ENCODE measurements at regions not wholly inside any gene's neighbourhood (a gene's known extent, or its start where the extent isn't known, plus 50 kb on each side); places are given as distances from the start of the nearest gene placed in this dataset.

DNA sequence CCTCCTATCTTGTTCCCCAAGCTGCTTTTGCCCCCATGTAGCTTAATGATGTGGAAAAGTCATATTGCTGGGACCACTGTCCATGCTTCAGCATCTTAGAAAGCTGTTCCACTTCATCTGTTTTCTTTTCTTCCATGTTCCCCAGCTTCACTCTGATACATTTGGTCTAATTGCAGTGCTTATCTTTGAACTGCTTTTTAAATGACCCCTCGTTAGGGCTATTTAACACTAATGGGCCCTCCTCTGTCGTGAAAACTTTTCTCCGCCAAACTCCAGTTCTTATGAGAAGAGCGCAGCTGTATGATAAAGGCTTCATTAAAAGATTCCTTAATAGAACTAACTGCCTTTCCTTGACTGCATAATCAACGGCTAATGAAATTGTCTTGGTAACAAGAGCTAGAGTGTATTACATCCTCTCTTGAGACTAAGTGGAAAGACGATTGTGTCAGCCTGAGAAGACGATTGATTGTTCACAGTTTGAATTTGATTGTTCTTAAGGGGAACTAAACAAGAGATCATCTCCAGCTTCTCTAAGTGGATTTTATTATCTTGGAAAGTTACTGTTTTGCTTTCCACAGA is 165.0 kb upstream of the MTNR1B start:
- no peak for TF ChIP-seq POLR2A (IDR thresholded peaks at IDR 0.05; ENCODE audit: low read length)
- TF ChIP-seq GATA1 (IDR thresholded peaks at IDR 0.05; ENCODE audit: low read depth, low read length) = no peak
